ENCODE measurements at regions not wholly inside any gene's neighbourhood (a gene's known extent, or its start where the extent isn't known, plus 50 kb on each side); places are given as distances from the start of the nearest gene placed in this dataset.

- TF ChIP-seq, protein P1, sequence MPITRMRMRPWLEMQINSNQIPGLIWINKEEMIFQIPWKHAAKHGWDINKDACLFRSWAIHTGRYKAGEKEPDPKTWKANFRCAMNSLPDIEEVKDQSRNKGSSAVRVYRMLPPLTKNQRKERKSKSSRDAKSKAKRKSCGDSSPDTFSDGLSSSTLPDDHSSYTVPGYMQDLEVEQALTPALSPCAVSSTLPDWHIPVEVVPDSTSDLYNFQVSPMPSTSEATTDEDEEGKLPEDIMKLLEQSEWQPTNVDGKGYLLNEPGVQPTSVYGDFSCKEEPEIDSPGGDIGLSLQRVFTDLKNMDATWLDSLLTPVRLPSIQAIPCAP (CRISPR knock-in tag; IDR thresholded peaks at IDR 0.05) = no peak
- TF ChIP-seq ZBTB21 (CRISPR knock-in tag; IDR thresholded peaks at IDR 0.05; ENCODE audit: borderline replicate concordance) (no peak), KAT7 (CRISPR knock-in tag; IDR thresholded peaks at IDR 0.05; ENCODE audit: borderline replicate concordance) (no peak), NR2C2 (CRISPR knock-in tag; IDR thresholded peaks at IDR 0.05) (no peak), TP53 (CRISPR knock-in tag; IDR thresholded peaks at IDR 0.05) (no peak), RELA (CRISPR knock-in tag; IDR thresholded peaks at IDR 0.05; ENCODE audit: borderline replicate concordance) (no peak)
- TF ChIP-seq, protein P2, sequence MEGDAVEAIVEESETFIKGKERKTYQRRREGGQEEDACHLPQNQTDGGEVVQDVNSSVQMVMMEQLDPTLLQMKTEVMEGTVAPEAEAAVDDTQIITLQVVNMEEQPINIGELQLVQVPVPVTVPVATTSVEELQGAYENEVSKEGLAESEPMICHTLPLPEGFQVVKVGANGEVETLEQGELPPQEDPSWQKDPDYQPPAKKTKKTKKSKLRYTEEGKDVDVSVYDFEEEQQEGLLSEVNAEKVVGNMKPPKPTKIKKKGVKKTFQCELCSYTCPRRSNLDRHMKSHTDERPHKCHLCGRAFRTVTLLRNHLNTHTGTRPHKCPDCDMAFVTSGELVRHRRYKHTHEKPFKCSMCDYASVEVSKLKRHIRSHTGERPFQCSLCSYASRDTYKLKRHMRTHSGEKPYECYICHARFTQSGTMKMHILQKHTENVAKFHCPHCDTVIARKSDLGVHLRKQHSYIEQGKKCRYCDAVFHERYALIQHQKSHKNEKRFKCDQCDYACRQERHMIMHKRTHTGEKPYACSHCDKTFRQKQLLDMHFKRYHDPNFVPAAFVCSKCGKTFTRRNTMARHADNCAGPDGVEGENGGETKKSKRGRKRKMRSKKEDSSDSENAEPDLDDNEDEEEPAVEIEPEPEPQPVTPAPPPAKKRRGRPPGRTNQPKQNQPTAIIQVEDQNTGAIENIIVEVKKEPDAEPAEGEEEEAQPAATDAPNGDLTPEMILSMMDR (IDR thresholded peaks at IDR 0.05) = no peak
- TF ChIP-seq, protein P3, sequence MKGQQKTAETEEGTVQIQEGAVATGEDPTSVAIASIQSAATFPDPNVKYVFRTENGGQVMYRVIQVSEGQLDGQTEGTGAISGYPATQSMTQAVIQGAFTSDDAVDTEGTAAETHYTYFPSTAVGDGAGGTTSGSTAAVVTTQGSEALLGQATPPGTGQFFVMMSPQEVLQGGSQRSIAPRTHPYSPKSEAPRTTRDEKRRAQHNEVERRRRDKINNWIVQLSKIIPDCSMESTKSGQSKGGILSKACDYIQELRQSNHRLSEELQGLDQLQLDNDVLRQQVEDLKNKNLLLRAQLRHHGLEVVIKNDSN (CRISPR knock-in tag; IDR thresholded peaks at IDR 0.05) = no peak
These were observed 147.5 kb upstream of the PFN2 start for GRCh38 chr3:150118219-150118618.
